GM23338 (cell line): ENCODE measurements at regions not wholly inside any gene's neighbourhood (a gene's known extent, or its start where the extent isn't known, plus 50 kb on each side); places are given as distances from the start of the nearest gene placed in this dataset.

Experiments
- ATAC-seq: fragments of 200-7000 bp; cut with Tn5 transposase; 3 replicates; pipeline ENCODE4 v1.9.1; 2020
- DNase-seq: peaks from one replicate; pipeline ENCODE4 v3.0.0-alpha.2; 2015; ENCODE audit warnings: low spot score
- H2AFZ ChIP-seq: fragments of 200-600 bp; sonication (generic); 2 replicates; pipeline ENCODE4 v1.8.0; 2016; ENCODE audit warnings: antibody characterized with exemption, mild to moderate bottlenecking, moderate library complexity
- H3F3A ChIP-seq: fragments of 200-600 bp; sonication (generic); replicated peaks from 2 replicates; pipeline ENCODE4 v1.8.0; 2017; ENCODE audit warnings: antibody characterized with exemption, mixed run types, low read depth
- H3K27ac ChIP-seq: fragments of 200-600 bp; sonication (generic); 2 replicates; pipeline ENCODE4 v1.6.1; 2016; ENCODE audit warnings: low read depth
- H3K27me3 ChIP-seq: fragments of 200-600 bp; sonication (generic); 2 replicates; pipeline ENCODE4 v1.8.0; 2016; ENCODE audit warnings: mild to moderate bottlenecking, mixed run types, moderate library complexity; ENCODE audit not compliant: insufficient read depth
- H3K36me3 ChIP-seq: fragments of 200-600 bp; sonication (generic); 2 replicates; pipeline ENCODE4 v1.8.0; 2016; ENCODE audit warnings: mild to moderate bottlenecking; ENCODE audit not compliant: insufficient read depth
- H3K4me1 ChIP-seq: fragments of 200-600 bp; sonication (generic); 2 replicates; pipeline ENCODE4 v1.8.0; 2016; ENCODE audit warnings: mild to moderate bottlenecking, moderate library complexity; ENCODE audit not compliant: insufficient read depth
- H3K4me2 ChIP-seq: fragments of 200-600 bp; sonication (generic); 2 replicates; pipeline ENCODE4 v1.7.1; 2017; ENCODE audit warnings: mixed run types
- H3K4me3 ChIP-seq: fragments of 200-600 bp; sonication (generic); 2 replicates; pipeline ENCODE4 v1.6.1; 2016; ENCODE audit warnings: mixed run types
- H3K79me2 ChIP-seq: fragments of 200-600 bp; sonication (generic); replicated peaks from 2 replicates; pipeline ENCODE4 v1.8.0; 2017; ENCODE audit warnings: mild to moderate bottlenecking; ENCODE audit not compliant: insufficient read depth
- H3K9me2 ChIP-seq: fragments of 200-600 bp; sonication (generic); 2 replicates; pipeline ENCODE4 v1.8.0; 2017; ENCODE audit not compliant: insufficient read depth
- H4K20me1 ChIP-seq: fragments of 200-600 bp; sonication (generic); replicated peaks from 2 replicates; pipeline ENCODE4 v1.8.0; 2017; ENCODE audit warnings: mild to moderate bottlenecking; ENCODE audit not compliant: insufficient read depth
- H3K27ac Mint-ChIP-seq: 2 replicates; pipeline ENCODE4 v1.8.0; 2020; ENCODE audit warnings: inconsistent platforms, mild to moderate bottlenecking, moderate library complexity, mixed read lengths
- H3K27me3 Mint-ChIP-seq: 3 replicates; pipeline ENCODE4 v1.8.0; 2022; ENCODE audit warnings: low read depth, mild to moderate bottlenecking, moderate library complexity, mixed read lengths, inconsistent platforms; ENCODE audit not compliant: insufficient read depth, poor library complexity
- H3K36me3 Mint-ChIP-seq: 3 replicates; pipeline ENCODE4 v1.8.0; 2021; ENCODE audit warnings: low read depth, mild to moderate bottlenecking, inconsistent platforms, moderate library complexity, mixed read lengths
- H3K4me1 Mint-ChIP-seq: 3 replicates; pipeline ENCODE4 v1.8.0; 2020; ENCODE audit warnings: mild to moderate bottlenecking, inconsistent platforms, mixed read lengths
- H3K4me3 Mint-ChIP-seq: 3 replicates; pipeline ENCODE4 v1.8.0; 2021; ENCODE audit warnings: moderate library complexity, mild to moderate bottlenecking, inconsistent platforms, mixed read lengths
- H3K9me3 Mint-ChIP-seq: 3 replicates; pipeline ENCODE4 v1.8.0; 2020; ENCODE audit warnings: moderate library complexity, mild to moderate bottlenecking, inconsistent platforms, mixed read lengths
- CREB1 ChIP-seq: fragments of 250-450 bp; sonication (Bioruptor Pico); IDR thresholded peaks from 2 replicates; pipeline ENCODE4 v1.5.0; 2020; ENCODE audit warnings: low read depth, mild to moderate bottlenecking, moderate library complexity
- EZH2 ChIP-seq: fragments of 200-600 bp; sonication (generic); IDR thresholded peaks from one replicate; pipeline ENCODE4 v1.8.0; 2017; ENCODE audit warnings: antibody characterized with exemption, mild to moderate bottlenecking, low read depth; ENCODE audit not compliant: unreplicated experiment
- EZH2phosphoT487 ChIP-seq: fragments of 200-600 bp; sonication (generic); IDR thresholded peaks from one replicate; pipeline ENCODE4 v1.8.1; 2018; ENCODE audit warnings: antibody characterized with exemption; ENCODE audit not compliant: unreplicated experiment
- JUNB ChIP-seq: IDR thresholded peaks from one replicate; pipeline ENCODE4 v1.6.1; 2016; ENCODE audit warnings: antibody characterized with exemption; ENCODE audit not compliant: unreplicated experiment
- NANOG ChIP-seq: IDR thresholded peaks from 2 replicates; pipeline ENCODE4 v1.6.1; 2016; ENCODE audit warnings: antibody characterized with exemption, borderline replicate concordance
- POLR2AphosphoS5 ChIP-seq: IDR thresholded peaks from 2 replicates; pipeline ENCODE4 v1.6.1; 2016; ENCODE audit warnings: antibody characterized with exemption, low read depth
- REST ChIP-seq: IDR thresholded peaks from one replicate; pipeline ENCODE4 v1.6.1; 2018; ENCODE audit warnings: antibody characterized with exemption; ENCODE audit not compliant: unreplicated experiment
- STAT1 ChIP-seq: IDR thresholded peaks from one replicate; pipeline ENCODE4 v1.6.1; 2016; ENCODE audit warnings: antibody characterized with exemption; ENCODE audit not compliant: unreplicated experiment
- ZNF114 ChIP-seq: fragments of 250-450 bp; sonication (Bioruptor Pico); IDR thresholded peaks from 2 replicates; pipeline ENCODE4 v1.5.0; 2020; ENCODE audit warnings: mild to moderate bottlenecking, moderate library complexity
- ZNF331 ChIP-seq: fragments of 250-450 bp; sonication (Bioruptor Pico); IDR thresholded peaks from 2 replicates; pipeline ENCODE4 v1.5.0; 2020; ENCODE audit warnings: low read depth, mild to moderate bottlenecking, moderate library complexity
- TF ChIP-seq, protein P1 (sequence below): IDR thresholded peaks from 2 replicates; pipeline ENCODE4 v1.6.1; 2016; ENCODE audit warnings: antibody characterized with exemption
- TF ChIP-seq, protein P2 (sequence below), 2 experiments: fragments of 200-600 bp in 1 of 2; sonication (generic) in 1 of 2; conservative IDR thresholded peaks; 2 replicates each; pipeline versions ENCODE4 v1.5.1 to v1.6.1; 2016 to 2017; ENCODE audit warnings: antibody characterized with exemption in 2 of 2, low read depth in 2 of 2, mild to moderate bottlenecking in 2 of 2, moderate library complexity in 1 of 2

DNA sequence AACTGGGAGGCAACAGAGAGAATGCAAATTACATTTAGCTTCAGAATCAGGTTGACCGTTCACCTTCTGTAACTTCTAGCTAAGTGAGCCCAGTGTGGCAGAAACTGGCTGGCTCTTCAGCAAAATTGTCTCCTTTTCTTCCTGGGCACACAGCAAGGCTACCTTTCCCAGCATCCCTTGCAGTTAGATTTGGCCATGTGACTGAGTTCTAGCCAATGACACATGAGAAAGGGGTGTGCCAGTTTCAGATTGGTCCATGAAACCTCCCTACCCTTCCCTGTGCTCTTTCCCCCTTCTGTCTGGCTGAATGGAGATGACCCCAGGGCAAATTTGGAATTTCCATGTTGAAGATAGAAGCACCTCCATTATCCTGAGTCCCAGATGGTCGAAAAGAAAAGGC is 72.5 kb upstream of the SMIM23 start (continued):
- no peak for TF ChIP-seq NANOG
- TF ChIP-seq EZH2 = no peak
- no peak for TF ChIP-seq POLR2AphosphoS5
- TF ChIP-seq ZNF114 (CRISPR knock-in tag) = no peak
- no peak for TF ChIP-seq STAT1
- TF ChIP-seq REST = no peak
- no peak for TF ChIP-seq EZH2phosphoT487
- TF ChIP-seq, protein P1, sequence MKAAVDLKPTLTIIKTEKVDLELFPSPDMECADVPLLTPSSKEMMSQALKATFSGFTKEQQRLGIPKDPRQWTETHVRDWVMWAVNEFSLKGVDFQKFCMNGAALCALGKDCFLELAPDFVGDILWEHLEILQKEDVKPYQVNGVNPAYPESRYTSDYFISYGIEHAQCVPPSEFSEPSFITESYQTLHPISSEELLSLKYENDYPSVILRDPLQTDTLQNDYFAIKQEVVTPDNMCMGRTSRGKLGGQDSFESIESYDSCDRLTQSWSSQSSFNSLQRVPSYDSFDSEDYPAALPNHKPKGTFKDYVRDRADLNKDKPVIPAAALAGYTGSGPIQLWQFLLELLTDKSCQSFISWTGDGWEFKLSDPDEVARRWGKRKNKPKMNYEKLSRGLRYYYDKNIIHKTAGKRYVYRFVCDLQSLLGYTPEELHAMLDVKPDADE = no peak

DNA sequence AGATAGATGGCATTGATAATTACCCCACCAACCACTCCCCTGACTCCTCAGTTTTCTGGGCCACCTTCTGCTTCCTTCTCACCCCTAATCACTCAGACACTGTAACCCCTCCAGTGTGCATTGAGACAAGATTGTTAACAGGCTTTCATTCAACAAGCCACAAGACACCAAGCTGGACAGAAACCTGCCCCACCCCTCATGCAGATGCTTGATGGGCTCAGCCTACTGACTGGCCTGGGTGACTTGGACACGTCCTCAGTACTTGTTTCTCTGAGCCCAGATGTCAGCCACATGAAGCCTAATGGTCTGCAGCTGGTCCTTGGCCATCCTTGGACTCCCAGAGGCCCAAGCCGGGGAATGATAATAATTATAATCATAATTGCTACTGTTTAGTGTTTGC is 71.4 kb upstream of the SMIM23 start:
- H2AFZ ChIP-seq = no peak overlapping the region
- H3K36me3 ChIP-seq = no peaks in the 10 kb centered on the region
- peaks cover 8% of the 10 kb centered on the region for H3K4me1 Mint-ChIP-seq
- H3K4me2 ChIP-seq = no peak overlapping the region
- H4K20me1 ChIP-seq = no peaks in the 10 kb centered on the region
- no peaks in the 10 kb centered on the region for H3K9me3 Mint-ChIP-seq
- no peaks in the 10 kb centered on the region for H3K4me1 ChIP-seq
- H3K27ac ChIP-seq = no peak overlapping the region
- peaks cover 5% of the 10 kb centered on the region for H3K27me3 Mint-ChIP-seq
- H3K4me3 ChIP-seq = no peak overlapping the region
- H3K27me3 ChIP-seq = no peaks in the 10 kb centered on the region
- H3K9me2 ChIP-seq = no peaks in the 10 kb centered on the region
- ATAC-seq = no peak
- no peak overlapping the region for H3K4me3 Mint-ChIP-seq
- H3K27ac Mint-ChIP-seq = no peak overlapping the region
- no peak for DNase-seq
- no peaks in the 10 kb centered on the region for H3K36me3 Mint-ChIP-seq
- no peaks in the 10 kb centered on the region for H3K79me2 ChIP-seq
- no peaks in the 10 kb centered on the region for H3F3A ChIP-seq
- TF ChIP-seq, protein P2, sequence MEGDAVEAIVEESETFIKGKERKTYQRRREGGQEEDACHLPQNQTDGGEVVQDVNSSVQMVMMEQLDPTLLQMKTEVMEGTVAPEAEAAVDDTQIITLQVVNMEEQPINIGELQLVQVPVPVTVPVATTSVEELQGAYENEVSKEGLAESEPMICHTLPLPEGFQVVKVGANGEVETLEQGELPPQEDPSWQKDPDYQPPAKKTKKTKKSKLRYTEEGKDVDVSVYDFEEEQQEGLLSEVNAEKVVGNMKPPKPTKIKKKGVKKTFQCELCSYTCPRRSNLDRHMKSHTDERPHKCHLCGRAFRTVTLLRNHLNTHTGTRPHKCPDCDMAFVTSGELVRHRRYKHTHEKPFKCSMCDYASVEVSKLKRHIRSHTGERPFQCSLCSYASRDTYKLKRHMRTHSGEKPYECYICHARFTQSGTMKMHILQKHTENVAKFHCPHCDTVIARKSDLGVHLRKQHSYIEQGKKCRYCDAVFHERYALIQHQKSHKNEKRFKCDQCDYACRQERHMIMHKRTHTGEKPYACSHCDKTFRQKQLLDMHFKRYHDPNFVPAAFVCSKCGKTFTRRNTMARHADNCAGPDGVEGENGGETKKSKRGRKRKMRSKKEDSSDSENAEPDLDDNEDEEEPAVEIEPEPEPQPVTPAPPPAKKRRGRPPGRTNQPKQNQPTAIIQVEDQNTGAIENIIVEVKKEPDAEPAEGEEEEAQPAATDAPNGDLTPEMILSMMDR (conservative IDR thresholded peaks at IDR 0.05; ENCODE audit: low read depth in 2 of 2) = no peak
- TF ChIP-seq CREB1 (CRISPR knock-in tag) (no peak), POLR2AphosphoS5 (no peak), EZH2 (no peak), JUNB (no peak), NANOG (no peak), EZH2phosphoT487 (no peak), STAT1 (no peak), ZNF331 (no peak), ZNF114 (CRISPR knock-in tag) (no peak), REST (no peak)
- TF ChIP-seq, protein P1 = no peak
